CD1c-positive myeloid dendritic cell (primary cell): ENCODE measurements at regions not wholly inside any gene's neighbourhood (a gene's known extent, or its start where the extent isn't known, plus 50 kb on each side); places are given as distances from the start of the nearest gene placed in this dataset.
"Not testable (repeated sequence)": the region's sequence is repeated elsewhere in the genome, so short reads cannot be mapped to it uniquely, and the experiment has no call there.

Experiments
- DNase-seq: peaks from one replicate; pipeline ENCODE4 v3.0.0-alpha.2; 2016; ENCODE audit errors: extremely low spot score

DNA sequence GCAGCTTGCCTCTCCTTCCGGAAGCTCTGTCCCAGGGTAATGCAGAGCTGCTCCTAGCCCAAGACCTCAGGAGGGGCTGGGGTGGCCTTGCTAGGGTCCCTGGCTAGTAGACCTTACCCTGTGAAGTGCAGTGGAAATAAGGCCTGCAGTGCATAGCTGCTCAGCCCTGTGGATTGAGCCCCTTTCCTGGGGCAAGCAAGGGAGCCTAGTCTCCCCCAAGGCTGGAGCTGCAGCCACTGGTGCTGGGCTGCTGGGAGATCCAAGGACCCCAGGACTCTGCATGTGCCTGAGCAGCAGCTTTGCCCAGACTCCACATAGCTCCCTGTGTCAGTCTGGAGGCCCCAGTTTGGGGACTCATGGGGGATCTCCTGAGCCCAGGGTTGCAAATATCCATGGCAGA, 57.9 kb downstream of the FANCF start:
- DNase-seq = no peak

DNA sequence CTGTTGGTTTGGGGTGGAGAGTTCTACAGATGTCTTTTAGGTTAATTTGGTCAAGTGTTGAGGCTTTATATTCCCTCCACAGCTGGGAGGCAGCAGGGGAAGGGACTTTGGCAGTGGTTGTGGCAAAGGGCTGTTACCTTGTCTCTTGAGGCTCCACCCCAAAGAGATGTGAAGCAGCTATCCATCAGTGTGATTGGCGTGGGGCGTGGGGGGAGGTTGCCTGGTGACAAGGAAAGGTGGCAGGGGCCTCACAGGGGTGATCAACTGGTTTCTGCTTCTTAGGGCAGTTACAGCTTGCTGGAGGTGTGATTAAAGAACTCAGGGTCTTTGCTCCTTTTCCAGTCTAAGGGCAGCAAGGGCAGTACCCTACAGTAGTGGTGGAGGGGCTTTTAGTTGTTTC, 59.3 kb downstream of the FANCF start:
- DNase-seq = no peak

DNA sequence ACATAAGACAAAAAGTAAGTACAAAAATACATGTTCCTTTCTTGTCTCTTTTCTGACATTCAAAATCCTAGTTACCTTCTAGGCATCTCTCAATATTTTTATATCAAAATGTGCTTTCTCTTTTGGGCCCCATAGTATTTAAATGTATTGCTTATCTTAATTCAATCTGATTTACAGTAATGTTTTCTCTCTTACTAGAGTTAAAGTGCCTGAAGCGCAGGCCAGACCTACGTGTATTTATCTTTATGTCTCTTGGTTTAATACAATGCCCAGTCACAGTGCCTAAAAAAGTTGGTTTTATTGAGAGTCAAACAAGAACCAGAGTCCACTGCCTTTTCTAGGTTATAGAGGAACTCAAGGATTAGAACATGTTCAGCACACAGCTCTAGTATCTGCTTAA, 64.3 kb downstream of the FANCF start:
- no peak for DNase-seq

DNA sequence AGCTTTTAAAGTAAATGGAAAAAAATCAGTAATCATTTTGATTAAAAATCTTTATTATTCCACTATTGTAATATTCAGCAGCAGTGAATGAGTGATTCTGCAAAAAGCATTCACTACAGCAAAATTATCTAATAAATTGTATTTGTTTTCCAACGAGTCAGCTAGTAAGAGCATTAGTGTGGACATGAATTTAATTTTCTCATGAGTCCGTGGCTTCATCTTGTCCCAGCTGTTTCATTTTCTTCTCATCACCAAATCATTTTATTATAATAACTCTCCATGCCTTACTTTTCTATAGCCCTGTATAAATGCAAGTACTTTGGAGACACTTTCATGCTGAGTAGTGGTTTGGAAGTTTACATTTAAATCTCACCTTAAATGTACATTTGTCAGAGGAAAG, 66.2 kb downstream of the FANCF start:
- no peak for DNase-seq

DNA sequence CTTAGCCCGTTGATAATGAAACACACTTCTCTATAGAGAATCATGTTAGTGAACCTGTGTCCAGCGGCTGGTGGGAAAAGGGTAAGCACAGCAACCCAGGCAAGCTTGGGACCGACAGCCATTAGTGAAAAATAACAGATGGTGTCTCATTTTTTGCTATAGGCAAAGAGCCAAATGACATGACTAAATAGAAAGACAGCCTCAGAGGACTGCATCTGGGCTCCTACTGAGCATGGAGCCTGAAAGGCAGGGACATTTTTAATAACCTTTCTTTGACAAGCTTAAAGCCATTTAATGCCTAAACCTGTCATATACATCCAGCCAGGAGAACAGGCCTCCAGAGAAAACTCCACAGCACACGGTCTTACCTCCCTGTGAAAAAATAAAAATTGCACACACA, 67.0 kb downstream of the FANCF start:
- DNase-seq = no peak

DNA sequence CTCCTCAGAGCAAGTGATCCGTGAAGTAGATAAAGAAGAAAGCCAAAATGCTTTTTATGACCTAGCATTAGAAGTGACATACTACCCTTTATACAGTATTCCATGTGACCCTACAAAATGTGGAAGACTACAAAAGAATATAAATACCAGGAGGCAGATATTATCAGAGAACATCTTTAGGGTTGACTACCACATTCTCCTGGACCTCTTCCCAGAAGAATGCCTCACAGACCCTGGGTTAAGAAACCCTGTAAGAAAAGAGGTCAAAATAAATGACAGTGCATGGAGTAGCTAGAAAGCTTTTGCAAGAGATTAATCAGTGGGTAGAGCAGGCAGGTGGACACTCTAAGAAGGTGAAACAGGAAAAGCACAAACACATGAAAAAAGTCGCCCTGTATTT, 69.2 kb downstream of the FANCF start:
- no peak for DNase-seq

DNA sequence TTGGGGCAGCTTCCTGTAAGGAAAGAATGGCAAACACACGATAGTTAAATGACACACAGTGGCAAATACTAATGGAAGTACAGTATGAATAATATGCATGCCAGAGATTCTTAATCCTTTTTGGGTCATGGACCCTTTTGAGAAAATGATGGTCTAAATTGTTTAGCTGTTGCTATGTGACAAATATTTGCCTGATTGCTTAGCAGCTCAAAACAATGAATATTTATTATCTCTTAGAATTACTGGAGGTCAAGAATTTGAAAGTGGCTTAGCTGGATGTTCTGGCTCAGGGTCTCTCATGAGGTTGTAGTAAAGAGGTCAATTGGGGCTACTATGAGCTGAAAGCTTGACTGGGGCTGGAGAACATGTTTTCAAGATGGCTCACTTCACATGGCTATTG, 69.7 kb downstream of the FANCF start:
- no peak for DNase-seq

DNA sequence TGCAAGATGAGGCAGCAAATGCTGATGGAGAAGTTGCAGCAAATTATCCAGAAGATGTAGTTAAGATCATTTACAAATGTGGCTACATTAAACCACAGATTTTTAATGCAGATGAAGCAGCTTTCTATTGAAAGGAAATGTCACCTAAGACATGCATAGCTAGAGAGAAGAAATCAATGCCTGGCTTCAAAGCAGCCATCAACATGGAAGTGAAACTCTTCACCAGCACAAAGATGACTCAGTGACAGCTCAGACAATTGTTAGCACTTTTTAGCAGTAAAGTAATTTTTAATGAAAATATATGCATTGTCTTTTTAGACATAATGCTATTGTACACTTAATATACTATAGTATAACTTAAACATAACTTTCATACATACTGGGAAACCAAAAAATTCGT, 71.4 kb downstream of the FANCF start:
- DNase-seq = peak; percentile 5

DNA sequence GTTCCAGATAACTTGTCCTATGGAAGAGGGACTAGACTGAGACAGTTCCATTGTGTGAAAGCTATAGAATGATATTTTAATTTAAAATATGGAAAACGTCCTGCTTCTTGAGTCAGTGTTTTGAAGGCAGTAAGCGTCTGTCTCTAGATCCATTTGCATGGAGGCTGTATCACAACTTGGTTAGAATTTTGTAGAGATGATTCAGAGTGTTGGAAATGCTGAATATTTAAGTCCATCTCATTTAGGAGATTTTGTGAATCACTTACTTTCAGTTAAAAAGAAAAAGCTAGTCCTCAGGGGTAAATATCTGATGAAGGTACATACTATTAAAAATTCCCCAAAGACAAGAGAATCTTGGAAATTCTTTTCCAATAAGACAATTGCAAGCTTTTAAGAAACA, 72.7 kb downstream of the FANCF start:
- no peak for DNase-seq

DNA sequence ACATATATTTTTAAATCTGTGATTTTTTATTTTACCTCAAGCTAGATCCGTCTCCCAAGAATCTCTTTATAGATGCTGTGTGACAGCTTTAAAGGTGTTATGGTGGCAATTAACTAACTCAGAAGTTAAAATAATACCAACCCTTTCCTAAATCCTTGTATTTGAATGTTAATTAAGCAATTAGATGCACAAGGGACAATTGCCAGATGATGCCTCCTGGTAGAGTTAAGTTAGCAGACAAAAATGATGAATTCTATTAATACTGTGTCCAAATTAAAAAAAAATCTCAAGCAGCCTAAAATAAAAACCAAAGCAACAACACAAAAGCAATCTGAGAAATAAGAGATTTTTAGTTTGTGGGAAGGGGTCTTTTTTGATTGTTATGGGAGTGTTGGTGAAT, 78.9 kb downstream of the FANCF start:
- DNase-seq = no peak

DNA sequence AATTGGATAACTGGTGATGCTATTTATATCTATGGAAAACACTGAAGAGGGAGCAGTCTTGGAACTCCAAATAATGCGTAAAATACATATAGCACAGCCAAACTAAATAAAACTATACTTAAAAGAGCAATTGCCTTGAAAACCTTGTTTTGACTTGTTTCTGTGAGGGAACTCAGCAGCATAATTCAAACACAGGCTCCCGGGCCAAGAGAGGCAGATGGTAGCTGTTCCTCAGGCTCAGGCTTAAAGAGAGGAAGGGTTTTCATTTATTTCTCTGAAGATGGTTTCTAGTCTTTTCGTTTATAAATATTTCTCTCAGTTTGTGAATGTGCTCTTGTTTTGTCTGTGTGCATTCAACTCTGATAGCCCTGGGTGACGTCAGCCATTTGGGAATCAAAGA, 82.4 kb downstream of the FANCF start:
- no peak for DNase-seq

DNA sequence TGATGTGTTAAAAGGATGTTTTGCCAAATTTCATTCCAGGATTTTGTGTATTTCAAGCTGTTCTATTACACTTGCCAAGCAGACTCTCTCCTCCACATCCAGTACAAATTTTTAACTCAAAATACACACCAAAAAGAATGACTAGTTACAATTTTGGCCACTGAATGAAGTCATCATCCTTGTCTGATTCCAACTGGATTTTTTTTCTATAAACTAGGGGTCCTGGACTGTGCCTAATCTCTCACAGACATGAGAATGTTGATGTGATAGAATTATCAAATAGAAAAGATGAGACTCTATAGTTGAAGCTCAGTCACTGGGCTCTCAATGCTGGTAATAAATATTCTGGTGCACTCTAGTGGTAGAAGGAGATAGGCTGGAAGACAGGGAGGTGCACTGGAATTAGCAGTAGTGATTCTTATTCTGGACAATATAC, 85.8 kb downstream of the FANCF start:
- DNase-seq = no peak

DNA sequence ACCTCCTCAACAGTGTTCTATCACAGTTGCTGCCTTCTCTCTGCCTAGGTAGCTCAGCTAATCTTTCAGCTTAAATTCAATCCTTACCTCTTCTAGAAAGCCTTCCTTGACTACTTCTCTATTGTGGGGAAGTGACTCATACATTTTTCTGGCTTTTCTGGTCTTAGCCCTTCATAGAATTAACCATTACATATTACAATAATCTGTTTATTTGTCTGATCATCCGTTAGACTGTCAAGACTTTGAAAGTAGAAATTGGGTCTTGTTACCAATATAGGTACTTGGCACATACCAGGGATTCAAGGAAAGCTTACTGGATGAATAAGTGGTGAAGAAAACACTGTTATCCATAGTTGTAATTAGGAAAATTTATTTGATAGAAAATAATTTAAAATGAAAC, 89.6 kb downstream of the FANCF start:
- DNase-seq = no peak

DNA sequence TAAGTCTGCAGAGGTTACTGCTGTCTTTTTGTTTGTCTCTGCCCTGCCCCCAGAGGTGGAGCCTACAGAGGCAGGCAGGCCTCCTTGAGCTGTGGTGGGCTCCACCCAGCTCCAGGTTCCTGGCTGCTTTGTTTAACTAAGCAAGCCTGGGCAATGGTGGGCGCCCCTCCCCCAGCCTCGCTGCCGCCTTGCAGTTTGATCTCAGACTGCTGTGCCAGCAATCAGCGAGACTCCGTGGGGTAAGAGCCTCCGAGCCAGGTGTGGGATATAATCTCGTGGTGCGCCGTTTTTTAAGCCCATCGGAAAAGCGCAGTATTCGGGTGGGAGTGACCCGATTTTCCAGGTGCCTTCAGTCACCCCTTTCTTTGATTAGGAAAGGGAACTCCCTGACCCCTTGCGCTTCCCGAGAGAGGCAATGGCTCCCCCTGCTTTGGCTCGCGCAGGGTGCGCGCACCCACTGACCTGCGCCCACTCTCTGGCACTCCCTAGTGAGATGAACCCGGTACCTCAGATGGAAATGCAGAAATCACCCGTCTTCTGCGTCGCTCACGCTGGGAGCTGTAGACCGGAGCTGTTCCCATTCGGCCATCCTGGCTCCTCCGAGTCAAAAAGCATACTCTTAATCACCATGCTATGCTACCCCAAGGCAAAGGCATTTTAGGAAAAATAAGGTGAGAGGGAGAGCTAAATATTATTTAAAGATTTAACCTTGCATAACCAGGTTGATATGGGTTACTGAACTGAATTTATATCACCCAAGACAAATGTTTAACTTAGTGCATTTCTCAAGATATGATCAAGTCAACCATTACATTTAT, 96.8 kb downstream of the FANCF start:
- DNase-seq = not testable (repeated sequence)

DNA sequence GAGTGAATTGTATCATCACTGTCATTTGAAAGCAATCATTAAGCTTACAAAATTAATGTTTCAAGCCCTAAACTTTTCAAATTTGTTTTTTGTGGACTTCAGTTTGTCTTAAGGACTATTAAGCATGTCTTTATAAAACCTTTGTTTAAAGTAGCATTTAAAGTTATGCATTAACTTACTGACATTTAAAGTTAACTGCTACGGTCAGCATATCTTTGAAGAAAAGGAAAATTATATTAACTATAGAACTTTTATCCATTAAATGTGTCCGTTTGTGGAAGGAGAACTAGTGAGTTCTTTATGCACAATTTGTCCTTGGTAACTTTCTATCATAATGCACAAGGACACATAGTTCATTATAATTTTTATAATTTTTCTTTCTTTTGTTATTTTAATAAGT, 103.4 kb downstream of the FANCF start:
- no peak for DNase-seq

DNA sequence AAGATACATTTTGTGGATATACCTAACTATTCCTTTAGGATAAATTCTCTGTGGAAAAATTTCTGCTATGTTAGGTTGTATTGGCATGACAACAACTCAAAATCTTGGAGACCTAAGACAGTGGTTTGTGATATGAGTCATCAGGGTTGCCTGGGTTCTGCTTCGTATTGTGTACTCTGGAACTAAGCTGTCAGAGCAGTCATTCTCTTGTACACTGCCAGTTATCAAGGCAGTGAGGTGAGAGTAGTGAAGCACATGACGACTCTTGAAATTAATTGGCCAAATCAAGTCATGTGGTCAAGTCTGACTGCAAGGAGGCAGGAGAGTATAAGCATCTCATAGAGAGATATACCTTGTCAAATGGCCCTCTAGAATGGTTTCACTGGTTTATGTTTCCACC, 104.4 kb downstream of the FANCF start:
- no peak for DNase-seq

DNA sequence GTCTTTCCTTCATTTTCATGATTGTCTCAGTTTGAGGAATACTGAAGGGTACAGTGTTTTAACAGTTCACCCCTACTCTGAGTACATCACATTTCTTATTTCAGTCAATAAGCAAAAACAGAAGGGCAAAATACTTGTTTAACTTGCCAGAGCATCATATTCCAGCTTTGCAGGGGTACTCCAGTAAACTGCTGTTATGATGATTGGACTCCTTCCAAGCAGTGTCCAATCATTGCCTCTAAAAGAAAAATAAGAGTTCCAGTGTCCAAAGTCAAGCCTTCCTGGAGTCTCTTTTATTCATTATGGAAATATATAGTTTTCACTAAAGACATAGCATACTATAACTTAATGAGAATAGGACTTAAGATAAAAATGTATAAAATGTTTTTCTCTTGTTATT, 105.1 kb downstream of the FANCF start:
- DNase-seq = no peak

DNA sequence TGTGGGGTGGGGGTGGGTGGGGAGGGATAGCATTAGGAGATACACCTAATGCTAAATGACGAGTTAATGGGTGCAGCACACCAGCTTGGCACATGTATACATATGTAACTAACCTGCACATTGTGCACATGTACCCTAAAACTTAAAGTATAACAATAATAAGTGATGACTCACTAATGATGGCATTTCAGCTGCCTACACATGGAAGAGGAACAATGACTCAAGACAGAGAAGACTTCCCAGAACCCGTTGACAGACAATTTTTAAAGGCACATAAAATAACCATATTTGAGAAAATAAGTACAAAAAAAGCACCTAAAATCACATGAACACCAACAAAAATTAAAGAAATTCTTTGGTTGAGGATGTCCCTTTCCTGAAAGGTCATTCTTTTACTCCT, 107.3 kb downstream of the FANCF start:
- DNase-seq = not testable (repeated sequence)

DNA sequence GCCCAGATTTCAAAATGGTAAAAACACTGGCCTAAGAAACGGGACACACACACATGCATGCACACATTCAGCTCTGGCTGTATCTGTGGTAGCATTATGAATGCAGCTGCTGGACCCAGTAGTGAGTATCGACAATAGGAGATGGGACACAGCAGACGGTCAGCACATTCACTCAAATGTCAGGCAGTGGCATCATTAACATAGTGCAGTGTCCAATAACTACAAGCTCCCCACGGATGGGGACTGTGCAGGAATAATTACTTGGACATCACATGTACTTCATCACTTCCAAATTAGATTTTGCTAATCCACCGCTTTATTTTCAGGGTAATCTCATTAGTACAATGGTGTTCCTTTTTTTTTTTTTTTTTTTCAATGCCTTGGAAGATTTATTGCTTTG, 109.5 kb downstream of the FANCF start:
- no peak for DNase-seq

DNA sequence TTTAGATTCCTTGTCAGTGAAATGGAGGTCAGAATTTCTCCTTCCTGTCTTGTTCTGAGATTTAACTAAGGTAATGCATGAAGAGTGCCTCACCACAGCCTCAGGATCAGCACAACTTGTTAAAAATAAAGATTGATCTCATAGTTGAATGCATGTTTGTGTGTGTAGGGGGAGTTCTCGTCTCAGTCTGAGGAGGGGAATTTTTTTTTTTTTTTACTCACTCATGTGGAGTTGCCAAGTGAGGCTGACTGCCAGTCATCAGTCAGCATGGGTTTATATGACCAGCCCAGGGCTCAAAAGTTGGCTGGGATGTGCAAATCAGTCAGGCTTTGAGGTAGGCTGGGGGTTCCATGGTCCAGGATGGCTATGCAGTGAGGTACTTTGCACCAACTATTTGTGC, 113.2 kb downstream of the FANCF start:
- DNase-seq = no peak

DNA sequence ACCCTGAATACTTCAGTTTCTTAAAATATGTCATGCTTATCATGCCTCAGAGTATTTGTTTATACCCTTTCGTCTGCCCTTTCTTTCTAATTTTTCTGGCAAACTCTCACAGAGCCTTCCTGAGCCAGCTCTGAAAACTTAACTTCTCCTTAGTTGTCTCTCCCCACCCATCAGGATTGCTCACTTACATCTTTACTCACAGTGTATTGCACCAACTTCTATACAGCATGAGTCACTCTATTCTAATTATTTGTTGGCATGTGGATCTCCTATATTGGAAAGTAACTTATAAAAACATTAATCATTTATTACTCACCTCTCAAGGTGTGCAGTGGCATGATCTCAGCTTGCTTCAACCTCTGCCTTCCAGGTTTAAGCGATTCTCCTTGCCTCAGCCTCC, 114.9 kb downstream of the FANCF start:
- DNase-seq = no peak

DNA sequence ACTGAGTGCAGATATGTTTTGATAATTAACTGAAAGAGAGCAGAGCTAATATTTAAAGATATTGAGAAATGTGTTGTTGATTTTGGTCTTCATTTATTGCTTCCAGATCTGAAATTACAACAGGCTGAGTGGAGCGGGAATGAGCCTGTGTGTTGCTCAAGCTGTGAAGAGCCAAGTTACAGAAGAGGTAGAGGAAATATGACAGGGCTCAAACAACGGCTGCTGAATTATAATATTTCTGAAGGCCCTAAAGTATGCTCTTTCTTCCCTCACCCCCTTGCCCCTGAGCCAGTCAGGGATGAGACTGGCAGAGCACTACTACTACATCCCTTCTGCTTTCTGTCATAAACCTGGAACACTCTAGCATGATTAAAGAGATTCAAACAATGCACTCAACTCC, 115.6 kb downstream of the FANCF start:
- no peak for DNase-seq

DNA sequence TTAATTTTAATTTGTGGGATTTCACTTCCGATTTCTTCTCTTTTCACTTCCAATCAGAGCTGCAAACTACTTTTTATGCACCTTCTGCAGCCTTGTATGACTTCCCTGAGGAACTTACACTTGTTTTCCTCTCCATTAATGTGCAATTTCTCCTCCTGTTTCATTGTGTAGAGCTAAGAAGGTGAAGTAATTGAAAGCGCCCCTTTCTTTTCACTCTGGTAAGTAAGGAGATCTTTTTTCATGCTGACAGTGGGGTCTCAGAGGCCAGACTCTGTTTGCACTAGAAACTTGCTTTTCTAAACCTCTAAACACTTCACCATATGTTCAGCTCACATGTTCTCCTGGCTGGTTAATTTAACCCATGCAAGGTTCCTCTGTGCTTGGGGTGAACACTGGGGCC, 117.0 kb downstream of the FANCF start:
- DNase-seq = no peak

DNA sequence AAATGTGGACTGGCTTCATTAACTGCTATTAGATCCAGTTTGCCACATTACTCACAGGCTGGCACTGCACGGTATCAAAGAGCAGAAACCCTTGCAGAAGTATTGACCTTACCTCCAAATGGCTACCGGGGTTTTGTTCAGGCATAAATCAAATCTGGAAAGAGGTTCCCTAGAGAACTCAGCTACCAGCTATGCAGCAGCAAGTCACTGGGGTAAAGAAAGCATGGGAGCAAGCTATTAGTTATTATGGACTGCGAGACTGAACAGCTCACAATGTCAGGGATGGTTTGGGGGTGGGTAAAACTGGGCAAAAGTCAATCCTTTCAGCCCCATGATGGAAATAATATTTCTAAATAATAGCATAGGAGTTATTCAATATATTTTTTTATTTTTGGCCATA, 128.1 kb downstream of the FANCF start:
- DNase-seq = no peak
